ENCODE measurements at regions not wholly inside any gene's neighbourhood (a gene's known extent, or its start where the extent isn't known, plus 50 kb on each side); places are given as distances from the start of the nearest gene placed in this dataset.

DNA sequence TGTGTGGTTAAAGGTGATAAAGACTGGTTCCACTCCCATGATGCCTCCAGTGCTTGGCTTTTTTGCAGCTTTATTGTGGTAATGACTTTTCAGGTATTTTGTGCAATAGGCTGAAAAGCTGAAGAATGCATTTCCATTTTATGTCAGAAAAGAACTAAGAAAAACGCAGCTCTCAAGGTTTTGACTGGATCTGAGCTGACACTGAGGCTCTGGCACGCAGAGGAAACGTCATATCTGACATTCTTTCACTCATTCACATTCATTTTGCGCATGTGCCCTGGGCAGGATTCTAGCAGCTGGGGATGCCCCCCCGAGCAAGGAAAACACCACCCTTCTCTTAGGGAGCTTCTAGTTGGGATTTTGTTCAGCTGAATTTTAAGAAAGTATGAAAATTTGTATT is 408.5 kb upstream of the MKI67 start:
- peaks cover 6 to 15% of the 10 kb centered on the region in 2 donors for H3K27me3 ChIP-seq (ENCODE audit: control insufficient read depth in 1 of 2, insufficient read depth in 2 of 2, low read length in 2 of 2)
- no peak overlapping the region for H3K4me3 ChIP-seq (ENCODE audit: low read length in 2 of 2)
- no peak overlapping the region for H3K27ac ChIP-seq (ENCODE audit: low read length)
- H3K4me1 ChIP-seq (ENCODE audit: control insufficient read depth, insufficient read depth, low read length) = no peaks in the 10 kb centered on the region
- H3K9me3 ChIP-seq (ENCODE audit: control insufficient read depth in 2 of 2, low read length in 2 of 2) = no peaks in the 10 kb centered on the region
- no peak overlapping the region for H3K9ac ChIP-seq (ENCODE audit: low read length in 2 of 2)
- no peaks in the 10 kb centered on the region for H3K36me3 ChIP-seq (ENCODE audit: control insufficient read depth in 2 of 2, insufficient read depth in 2 of 2, low read length in 2 of 2)

DNA sequence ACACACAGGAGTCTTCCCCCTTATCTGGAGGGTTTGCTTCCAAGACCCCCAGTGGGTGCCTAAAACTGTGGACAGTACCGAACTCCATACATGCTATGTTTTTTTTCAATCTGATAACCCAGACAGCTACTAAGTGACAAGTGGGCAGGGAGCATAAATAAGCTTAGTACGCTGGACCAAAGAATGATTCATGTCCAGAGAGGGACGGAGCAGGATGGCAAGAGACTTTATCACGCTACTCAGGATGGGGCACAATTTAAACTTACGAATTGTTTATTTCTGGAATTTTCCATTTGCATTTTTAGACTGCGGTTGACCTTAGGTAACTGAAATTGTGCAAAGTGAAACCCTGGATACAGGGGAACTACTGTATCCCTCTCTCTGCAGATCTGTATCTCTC is 410.0 kb upstream of the MKI67 start:
- H3K27me3 ChIP-seq (ENCODE audit: control insufficient read depth in 1 of 2, insufficient read depth in 2 of 2, low read length in 2 of 2) = peaks cover 13 to 26% of the 10 kb centered on the region in 2 donors
- H3K4me3 ChIP-seq (ENCODE audit: low read length in 2 of 2) = no peak overlapping the region
- no peaks in the 10 kb centered on the region for H3K9me3 ChIP-seq (ENCODE audit: control insufficient read depth in 2 of 2, low read length in 2 of 2)
- H3K27ac ChIP-seq (ENCODE audit: low read length) = no peak overlapping the region
- H3K4me1 ChIP-seq (ENCODE audit: control insufficient read depth, insufficient read depth, low read length) = no peaks in the 10 kb centered on the region
- no peaks in the 10 kb centered on the region for H3K36me3 ChIP-seq (ENCODE audit: control insufficient read depth in 2 of 2, insufficient read depth in 2 of 2, low read length in 2 of 2)
- H3K9ac ChIP-seq (ENCODE audit: low read length in 2 of 2) = no peak overlapping the region

DNA sequence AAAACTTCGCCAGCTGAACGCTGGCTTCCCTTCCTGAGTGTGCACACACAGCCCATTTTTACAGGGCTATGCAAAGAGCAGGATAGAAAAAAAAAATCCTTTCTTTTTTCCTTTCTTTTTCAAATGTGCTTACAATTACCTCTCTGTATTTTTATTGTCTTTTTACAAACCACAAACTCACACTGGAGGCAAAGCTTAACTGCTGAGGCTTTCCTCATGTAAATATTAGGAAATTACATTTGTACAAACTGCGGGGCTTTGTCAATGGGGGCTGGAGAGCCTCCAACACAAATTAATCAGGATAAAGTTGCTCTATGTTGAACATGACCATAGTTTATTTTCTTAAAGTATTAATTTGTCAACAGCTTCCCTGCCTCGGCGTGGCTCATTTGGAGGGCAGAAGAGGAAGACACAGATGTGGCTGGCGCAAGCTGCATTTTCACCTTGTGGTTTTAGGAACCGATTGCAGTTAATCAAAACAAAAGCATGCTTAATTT is 411.7 kb upstream of the MKI67 start:
- no peaks in the 10 kb centered on the region for H3K36me3 ChIP-seq (ENCODE audit: control insufficient read depth in 2 of 2, insufficient read depth in 2 of 2, low read length in 2 of 2)
- H3K4me1 ChIP-seq (ENCODE audit: control insufficient read depth, insufficient read depth, low read length) = no peaks in the 10 kb centered on the region
- H3K4me3 ChIP-seq (ENCODE audit: low read length in 2 of 2) = no peak overlapping the region
- H3K9ac ChIP-seq (ENCODE audit: low read length in 2 of 2) = no peak overlapping the region
- H3K27me3 ChIP-seq (ENCODE audit: control insufficient read depth in 1 of 2, insufficient read depth in 2 of 2, low read length in 2 of 2) = peaks cover 16 to 29% of the 10 kb centered on the region in 2 donors
- no peak overlapping the region for H3K27ac ChIP-seq (ENCODE audit: low read length)
- no peaks in the 10 kb centered on the region for H3K9me3 ChIP-seq (ENCODE audit: control insufficient read depth in 2 of 2, low read length in 2 of 2)

DNA sequence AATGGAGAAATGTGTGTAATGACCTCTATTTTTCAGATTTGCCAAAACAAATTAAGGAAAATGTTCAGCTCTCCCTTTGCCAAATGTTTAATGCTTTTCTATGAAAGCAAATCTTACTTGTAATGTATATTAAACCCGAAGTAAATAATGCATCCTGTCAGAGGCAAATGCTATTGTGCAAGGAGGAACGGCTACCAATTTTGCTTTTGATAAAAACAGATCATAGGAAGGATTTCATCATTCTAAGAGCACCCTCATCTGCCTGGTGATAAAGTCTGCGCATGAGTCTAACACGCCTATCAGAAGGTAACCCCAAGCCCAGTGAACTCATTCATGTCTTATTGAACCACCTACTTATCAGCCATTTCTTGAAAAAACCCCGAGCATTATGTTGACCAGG is 412.4 kb upstream of the MKI67 start:
- Histone ChIP-seq H3K9me3 (ENCODE audit: control insufficient read depth in 2 of 2, low read length in 2 of 2) (no peaks in the 10 kb centered on the region), H3K9ac (ENCODE audit: low read length in 2 of 2) (no peak overlapping the region), H3K27me3 (ENCODE audit: control insufficient read depth in 1 of 2, insufficient read depth in 2 of 2, low read length in 2 of 2) (peaks cover 18 to 29% of the 10 kb centered on the region in 2 donors), H3K4me3 (ENCODE audit: low read length in 2 of 2) (no peak overlapping the region), H3K4me1 (ENCODE audit: control insufficient read depth, insufficient read depth, low read length) (no peaks in the 10 kb centered on the region), H3K36me3 (ENCODE audit: control insufficient read depth in 2 of 2, insufficient read depth in 2 of 2, low read length in 2 of 2) (no peaks in the 10 kb centered on the region), H3K27ac (ENCODE audit: low read length) (no peak overlapping the region)

DNA sequence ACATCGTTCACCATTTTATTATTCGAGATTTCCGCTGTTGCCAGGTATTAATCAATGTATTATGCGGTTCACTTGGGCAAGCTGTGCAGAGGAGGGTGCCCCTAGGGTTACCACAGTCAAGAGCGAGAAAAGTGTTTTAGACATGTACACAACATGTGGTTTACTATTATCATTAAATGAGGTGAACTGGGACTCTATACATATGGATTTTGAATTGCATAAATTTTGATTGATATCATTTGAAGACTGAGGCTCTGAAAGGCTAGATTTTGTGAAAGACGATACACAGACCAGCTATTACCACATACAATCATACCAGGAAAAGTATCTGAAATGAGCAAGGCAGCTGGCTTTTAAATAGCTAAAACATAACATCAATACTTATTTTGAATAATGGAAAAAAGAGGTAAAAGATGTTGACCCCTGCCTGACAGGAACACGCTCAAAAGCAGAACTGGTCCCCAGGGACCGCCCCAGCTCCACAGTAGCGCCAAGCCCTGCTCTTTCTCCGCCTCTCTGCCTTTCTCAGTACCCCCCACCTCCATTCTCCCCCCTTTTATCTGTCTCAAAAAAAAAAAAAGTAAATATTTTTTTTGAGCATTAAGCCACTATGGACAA is 413.4 kb upstream of the MKI67 start:
- Histone ChIP-seq H3K36me3 (ENCODE audit: control insufficient read depth in 2 of 2, insufficient read depth in 2 of 2, low read length in 2 of 2) (no peaks in the 10 kb centered on the region), H3K4me1 (ENCODE audit: control insufficient read depth, insufficient read depth, low read length) (no peaks in the 10 kb centered on the region), H3K9ac (ENCODE audit: low read length in 2 of 2) (no peak overlapping the region), H3K27me3 (ENCODE audit: control insufficient read depth in 1 of 2, insufficient read depth in 2 of 2, low read length in 2 of 2) (peaks cover 18 to 27% of the 10 kb centered on the region in 2 donors), H3K4me3 (ENCODE audit: low read length in 2 of 2) (no peak overlapping the region), H3K27ac (ENCODE audit: low read length) (no peak overlapping the region), H3K9me3 (ENCODE audit: control insufficient read depth in 2 of 2, low read length in 2 of 2) (no peaks in the 10 kb centered on the region)

DNA sequence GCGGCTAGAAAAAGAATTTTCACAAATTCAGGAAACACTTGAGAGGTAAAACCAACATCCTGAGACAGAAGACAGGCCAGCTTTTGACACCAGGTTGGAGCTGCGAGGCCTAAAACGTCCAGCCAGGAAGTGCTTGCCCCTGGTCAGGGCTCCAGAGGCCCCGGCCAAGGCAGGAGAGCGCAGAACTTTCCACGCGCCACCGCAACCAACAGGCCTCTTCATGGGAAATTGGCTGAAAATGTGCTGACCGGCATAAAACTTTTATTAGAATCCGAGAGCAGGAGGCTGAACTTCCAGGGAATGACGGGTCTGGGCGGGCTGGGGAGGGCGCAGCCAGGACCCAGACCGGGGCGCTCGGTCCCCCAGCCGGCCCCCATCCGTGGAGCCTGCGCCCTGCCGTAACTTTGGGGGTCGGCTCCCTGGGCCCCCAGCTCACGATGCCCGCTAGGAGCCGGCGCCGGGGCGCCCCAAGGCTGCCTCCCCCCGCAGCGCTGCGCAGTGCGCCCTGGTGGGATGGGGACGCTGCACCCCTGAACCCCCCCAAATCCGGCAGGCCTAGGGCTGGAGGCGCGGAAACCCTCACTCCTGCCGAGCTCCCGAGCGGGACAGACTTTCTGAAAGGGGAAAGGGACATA is 414.0 kb upstream of the MKI67 start:
- Histone ChIP-seq H3K27ac (ENCODE audit: low read length) (no peak overlapping the region), H3K4me1 (ENCODE audit: control insufficient read depth, insufficient read depth, low read length) (no peaks in the 10 kb centered on the region), H3K27me3 (ENCODE audit: control insufficient read depth in 1 of 2, insufficient read depth in 2 of 2, low read length in 2 of 2) (peaks cover 18 to 24% of the 10 kb centered on the region in 2 donors), H3K4me3 (ENCODE audit: low read length in 2 of 2) (no peak overlapping the region), H3K9me3 (ENCODE audit: control insufficient read depth in 2 of 2, low read length in 2 of 2) (no peaks in the 10 kb centered on the region), H3K36me3 (ENCODE audit: control insufficient read depth in 2 of 2, insufficient read depth in 2 of 2, low read length in 2 of 2) (no peaks in the 10 kb centered on the region), H3K9ac (ENCODE audit: low read length in 2 of 2) (no peak overlapping the region)

DNA sequence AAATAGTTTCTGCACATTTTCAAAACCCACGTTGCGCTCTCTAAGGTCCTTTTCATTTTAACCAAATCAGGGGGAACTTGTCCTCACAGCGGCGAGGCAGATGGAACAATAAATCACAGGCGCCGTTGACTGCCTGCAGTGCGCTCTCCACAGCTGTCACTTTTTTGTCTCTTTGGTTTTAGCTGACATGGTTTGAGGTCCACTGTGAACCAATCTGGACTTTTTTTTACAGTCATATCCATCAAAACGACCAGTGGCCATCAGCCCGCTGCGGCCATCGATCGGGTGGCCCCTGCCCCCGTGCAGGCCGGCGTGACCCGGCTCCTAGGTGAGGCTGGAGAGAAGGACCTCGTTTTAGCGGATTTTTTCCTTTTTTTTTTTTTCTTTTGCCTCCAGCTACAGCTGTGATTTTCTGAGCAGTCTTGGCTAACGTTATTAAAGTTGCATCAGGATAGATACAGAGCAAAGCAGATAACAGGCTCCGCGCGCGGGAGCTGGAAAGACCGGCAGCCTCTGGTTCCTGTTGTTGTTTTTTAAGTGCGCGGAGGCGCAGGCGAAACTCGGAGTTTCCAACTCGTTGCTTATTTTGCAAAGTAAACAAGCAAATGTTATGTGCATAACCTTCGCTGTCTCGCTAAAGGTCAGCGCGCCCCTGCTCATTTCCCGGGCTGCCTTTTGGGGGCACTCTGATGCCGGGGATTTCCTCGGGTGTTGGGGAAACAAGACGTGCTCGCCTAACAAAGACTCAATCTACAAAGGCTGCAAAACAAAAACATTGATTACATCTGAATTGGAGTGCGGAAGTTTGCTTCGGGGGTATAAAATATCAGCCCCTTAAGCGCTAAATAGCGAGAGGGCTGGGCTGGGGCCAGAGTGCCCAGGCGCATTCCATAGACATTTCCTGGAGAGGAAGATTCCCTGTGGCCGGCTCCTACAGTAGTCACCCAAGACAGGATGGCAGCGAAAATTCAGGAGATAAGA is 414.8 kb upstream of the MKI67 start:
- Histone ChIP-seq H3K27ac (ENCODE audit: low read length) (no peak overlapping the region), H3K36me3 (ENCODE audit: control insufficient read depth in 2 of 2, insufficient read depth in 2 of 2, low read length in 2 of 2) (no peaks in the 10 kb centered on the region), H3K9me3 (ENCODE audit: control insufficient read depth in 2 of 2, low read length in 2 of 2) (no peaks in the 10 kb centered on the region), H3K4me1 (ENCODE audit: control insufficient read depth, insufficient read depth, low read length) (no peaks in the 10 kb centered on the region), H3K4me3 (ENCODE audit: low read length in 2 of 2) (peak overlapping the region in 1 of 2 donors; percentile 35), H3K27me3 (ENCODE audit: control insufficient read depth in 1 of 2, insufficient read depth in 2 of 2, low read length in 2 of 2) (peaks cover 16 to 24% of the 10 kb centered on the region in 2 donors), H3K9ac (ENCODE audit: low read length in 2 of 2) (no peak overlapping the region)

DNA sequence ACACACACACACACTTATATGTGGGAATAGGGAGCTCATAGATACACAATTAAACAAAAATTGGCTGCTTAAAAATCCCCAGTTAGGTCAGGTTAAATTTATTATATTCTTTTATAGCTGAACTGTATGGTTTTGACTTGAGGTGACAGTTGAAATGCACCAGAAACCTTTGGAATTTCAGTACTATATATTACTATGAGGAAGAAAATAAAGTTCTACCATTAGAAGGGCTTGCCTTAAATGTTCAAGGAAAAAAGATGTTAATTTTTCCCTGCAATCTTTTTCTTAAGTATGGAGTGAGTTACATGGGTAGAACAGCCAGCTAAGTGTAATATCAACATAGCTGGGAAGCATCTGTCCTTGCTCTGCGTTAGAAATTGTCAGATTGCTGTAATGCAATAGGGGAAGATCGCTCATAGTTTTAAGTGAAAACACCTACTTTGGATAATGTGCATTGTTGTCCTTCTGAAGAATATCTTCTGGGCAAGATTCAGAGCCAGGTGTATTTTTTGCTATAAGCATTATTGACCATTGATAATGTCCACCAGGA is 415.8 kb upstream of the MKI67 start:
- Histone ChIP-seq H3K9ac (ENCODE audit: low read length in 2 of 2) (no peak overlapping the region), H3K36me3 (ENCODE audit: control insufficient read depth in 2 of 2, insufficient read depth in 2 of 2, low read length in 2 of 2) (no peaks in the 10 kb centered on the region), H3K4me1 (ENCODE audit: control insufficient read depth, insufficient read depth, low read length) (no peaks in the 10 kb centered on the region), H3K27ac (ENCODE audit: low read length) (no peak overlapping the region), H3K4me3 (ENCODE audit: low read length in 2 of 2) (no peak overlapping the region), H3K27me3 (ENCODE audit: control insufficient read depth in 1 of 2, insufficient read depth in 2 of 2, low read length in 2 of 2) (peaks cover 14 to 24% of the 10 kb centered on the region in 2 donors), H3K9me3 (ENCODE audit: control insufficient read depth in 2 of 2, low read length in 2 of 2) (no peaks in the 10 kb centered on the region)

DNA sequence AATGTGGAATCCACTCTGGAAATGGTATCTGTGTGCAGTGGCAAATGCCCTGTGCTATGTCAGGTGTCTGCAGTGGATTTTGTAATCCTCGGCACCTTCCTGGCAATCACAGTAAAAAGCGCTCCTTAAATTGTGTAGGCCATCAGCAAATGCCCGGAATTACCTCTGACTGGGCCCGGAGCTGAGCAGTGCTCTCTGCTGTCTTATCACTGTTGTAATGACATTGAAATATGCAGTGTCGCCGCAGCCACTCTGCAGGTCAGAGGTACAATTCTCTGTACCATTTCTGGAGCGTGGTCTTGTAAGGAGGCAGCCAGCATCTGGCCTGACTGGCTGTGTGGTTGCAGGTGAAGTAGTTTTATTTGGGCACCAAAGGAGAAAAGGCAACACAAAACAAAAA is 416.4 kb upstream of the MKI67 start:
- no peak overlapping the region for H3K4me3 ChIP-seq (ENCODE audit: low read length in 2 of 2)
- peaks cover 14 to 22% of the 10 kb centered on the region in 2 donors for H3K27me3 ChIP-seq (ENCODE audit: control insufficient read depth in 1 of 2, insufficient read depth in 2 of 2, low read length in 2 of 2)
- no peak overlapping the region for H3K9ac ChIP-seq (ENCODE audit: low read length in 2 of 2)
- no peaks in the 10 kb centered on the region for H3K4me1 ChIP-seq (ENCODE audit: control insufficient read depth, insufficient read depth, low read length)
- H3K9me3 ChIP-seq (ENCODE audit: control insufficient read depth in 2 of 2, low read length in 2 of 2) = no peaks in the 10 kb centered on the region
- H3K27ac ChIP-seq (ENCODE audit: low read length) = no peak overlapping the region
- no peaks in the 10 kb centered on the region for H3K36me3 ChIP-seq (ENCODE audit: control insufficient read depth in 2 of 2, insufficient read depth in 2 of 2, low read length in 2 of 2)

DNA sequence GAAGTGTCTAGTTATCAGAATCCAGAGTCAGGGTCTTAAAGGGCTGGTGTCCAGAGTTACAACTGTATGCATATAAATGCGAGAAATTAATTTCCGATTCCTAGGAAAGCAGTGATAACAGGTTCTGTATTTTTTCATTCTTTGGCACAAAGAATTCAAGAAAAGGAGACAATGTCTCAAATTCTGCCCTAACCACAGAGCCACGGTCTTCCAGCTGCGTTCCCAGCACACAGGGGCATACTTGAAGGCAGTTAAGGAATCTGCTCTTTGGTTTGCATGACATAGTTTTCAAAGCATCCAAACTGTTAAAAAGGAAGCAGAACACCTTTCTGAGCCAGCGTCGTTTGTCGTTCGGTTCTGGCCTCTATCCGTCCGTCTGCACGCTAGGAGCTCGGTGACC is 416.9 kb upstream of the MKI67 start:
- H3K27ac ChIP-seq (ENCODE audit: low read length) = no peak overlapping the region
- no peak overlapping the region for H3K4me3 ChIP-seq (ENCODE audit: low read length in 2 of 2)
- H3K27me3 ChIP-seq (ENCODE audit: control insufficient read depth in 1 of 2, insufficient read depth in 2 of 2, low read length in 2 of 2) = peaks cover 14 to 22% of the 10 kb centered on the region in 2 donors
- no peak overlapping the region for H3K9ac ChIP-seq (ENCODE audit: low read length in 2 of 2)
- H3K4me1 ChIP-seq (ENCODE audit: control insufficient read depth, insufficient read depth, low read length) = no peaks in the 10 kb centered on the region
- H3K36me3 ChIP-seq (ENCODE audit: control insufficient read depth in 2 of 2, insufficient read depth in 2 of 2, low read length in 2 of 2) = no peaks in the 10 kb centered on the region
- H3K9me3 ChIP-seq (ENCODE audit: control insufficient read depth in 2 of 2, low read length in 2 of 2) = no peaks in the 10 kb centered on the region
